CD4-positive, alpha-beta memory T cell (primary cell): ENCODE measurements at regions not wholly inside any gene's neighbourhood (a gene's known extent, or its start where the extent isn't known, plus 50 kb on each side); places are given as distances from the start of the nearest gene placed in this dataset.

Source experiments
- CTCF ChIA-PET: fragments of 350-600 bp; sonication (Branson Sonifier 250); formaldehyde crosslinking; loops from one replicate; lab custom pipeline; 2021; ENCODE audit warnings: inconsistent platforms; ENCODE audit not compliant: partially characterized antibody; lab: Charles Lee
- POLR2A ChIA-PET: fragments of 350-600 bp; sonication (Branson Sonifier 250); formaldehyde crosslinking; loops from one replicate; lab custom pipeline; 2021; ENCODE audit not compliant: partially characterized antibody; lab: Charles Lee
- DNase-seq, 5 donors: peaks; one replicate each; pipeline versions ENCODE4 v3.0.0 to v3.0.0-alpha.2; 2020 to 2022; ENCODE audit warnings: mixed read lengths in 1 of 5
- H3K27ac ChIP-seq: one replicate; pipeline ENCODE4 v1.7.0; 2013; ENCODE audit warnings: low read depth, low read length
- H3K27me3 ChIP-seq: 2 replicates; pipeline ENCODE4 v1.7.0; 2013; ENCODE audit warnings: mild to moderate bottlenecking, low read length, moderate library complexity; ENCODE audit not compliant: insufficient read depth
- H3K36me3 ChIP-seq: 2 replicates; pipeline ENCODE4 v1.7.0; 2013; ENCODE audit warnings: mild to moderate bottlenecking, low read length, moderate library complexity; ENCODE audit not compliant: insufficient read depth
- H3K4me1 ChIP-seq: 2 replicates; pipeline ENCODE4 v1.7.0; 2013; ENCODE audit warnings: mild to moderate bottlenecking, low read length, moderate library complexity; ENCODE audit not compliant: insufficient read depth
- H3K4me3 ChIP-seq, 2 donors: one replicate each; pipeline ENCODE4 v1.7.0; 2013; ENCODE audit warnings: low read length in 2 of 2, mild to moderate bottlenecking in 1 of 2
- H3K9me3 ChIP-seq, 2 donors: one replicate each; pipeline ENCODE4 v1.7.0; 2013; ENCODE audit warnings: low read length in 2 of 2, control low read depth in 1 of 2; ENCODE audit not compliant: control insufficient read depth in 1 of 2
- H3K27ac Mint-ChIP-seq, 7 donors: one replicate each; pipeline ENCODE4 v1.8.0; 2020 to 2021; ENCODE audit warnings: mixed read lengths in 7 of 7, mild to moderate bottlenecking in 6 of 7, inconsistent platforms in 3 of 7, moderate library complexity in 3 of 7
- H3K27me3 Mint-ChIP-seq, 2 donors: one replicate each; pipeline ENCODE4 v1.8.0; 2020 to 2021; ENCODE audit warnings: mixed read lengths in 2 of 2
- H3K36me3 Mint-ChIP-seq, 2 donors: one replicate each; pipeline ENCODE4 v1.8.0; 2020 to 2021; ENCODE audit warnings: mixed read lengths in 2 of 2, inconsistent platforms in 1 of 2, mild to moderate bottlenecking in 1 of 2
- H3K4me1 Mint-ChIP-seq, 4 donors: one replicate each; pipeline ENCODE4 v1.8.0; 2020 to 2021; ENCODE audit warnings: mixed read lengths in 4 of 4, mild to moderate bottlenecking in 1 of 4
- H3K4me3 Mint-ChIP-seq, 8 donors: one replicate each; pipeline ENCODE4 v1.8.0; 2020 to 2021; ENCODE audit warnings: mixed read lengths in 8 of 8, mild to moderate bottlenecking in 7 of 8, moderate library complexity in 6 of 8, inconsistent platforms in 3 of 8
- H3K9me3 Mint-ChIP-seq, 8 donors: one replicate each; pipeline ENCODE4 v1.8.0; 2020 to 2021; ENCODE audit warnings: mixed read lengths in 8 of 8, mild to moderate bottlenecking in 5 of 8, inconsistent platforms in 3 of 8, moderate library complexity in 1 of 8
- intact Hi-C: fragments of 100-400 bp; cut with micrococcal nuclease; formaldehyde crosslinking; loops from one replicate; pipeline ENCODE4 v1.15.1; 2023

GRCh38 chr2:185456517-185456916 lies 282.1 kb upstream of the FSIP2 start:
- no peak for DNase-seq
- H3K36me3 ChIP-seq, result no peaks in the 10 kb centered on the region
- no peak overlapping the region for H3K4me3 Mint-ChIP-seq
- H3K27me3 ChIP-seq, result no peaks in the 10 kb centered on the region
- no peaks in the 10 kb centered on the region for H3K36me3 Mint-ChIP-seq
- no peaks in the 10 kb centered on the region for H3K4me1 ChIP-seq
- no peak overlapping the region for H3K27ac ChIP-seq
- CTCF ChIA-PET, result no interaction called here
- no peaks in the 10 kb centered on the region for H3K27me3 Mint-ChIP-seq
- no peaks in the 10 kb centered on the region for H3K9me3 ChIP-seq
- peaks cover 0 to 29% (median 11%) of the 10 kb centered on the region in 8 donors for H3K9me3 Mint-ChIP-seq
- H3K4me1 Mint-ChIP-seq, result no peaks in the 10 kb centered on the region
- POLR2A ChIA-PET, result no interaction called here
- intact Hi-C loops, result no loop called here
- no peak overlapping the region for H3K27ac Mint-ChIP-seq
- H3K4me3 ChIP-seq, result no peak overlapping the region

- DNase-seq, result no peak
- POLR2A ChIA-PET, result no interaction called here
Measured at GRCh38 chr2:185463481-185463880, 275.1 kb upstream of the FSIP2 start.

GRCh38 chr2:185466915-185467314 lies 271.7 kb upstream of the FSIP2 start:
- POLR2A ChIA-PET, result no interaction called here
- no peak overlapping the region for H3K4me3 Mint-ChIP-seq

More at GRCh38 chr2:185463481-185463880, 275.1 kb upstream of the FSIP2 start:
- no peaks in the 10 kb centered on the region for H3K36me3 ChIP-seq
- H3K4me1 ChIP-seq, result no peaks in the 10 kb centered on the region
- Mint-ChIP-seq H3K4me3 (no peak overlapping the region), H3K27ac (no peak overlapping the region), H3K27me3 (no peaks in the 10 kb centered on the region), H3K36me3 (no peaks in the 10 kb centered on the region), H3K4me1 (no peaks in the 10 kb centered on the region), H3K9me3 (peaks cover 0 to 6% (median 3%) of the 10 kb centered on the region in 8 donors)
- CTCF ChIA-PET, result no interaction called here
- no peak overlapping the region for H3K27ac ChIP-seq
- H3K4me3 ChIP-seq, result no peak overlapping the region
- intact Hi-C loops, result no loop called here
- no peaks in the 10 kb centered on the region for H3K27me3 ChIP-seq
- no peaks in the 10 kb centered on the region for H3K9me3 ChIP-seq

GRCh38 chr2:185471441-185471840 lies 267.2 kb upstream of the FSIP2 start:
- ChIA-PET CTCF (no interaction called here), POLR2A (no interaction called here)
- intact Hi-C loops, result no loop called here
- H3K4me1 ChIP-seq, result no peaks in the 10 kb centered on the region
- no peak overlapping the region for H3K4me3 Mint-ChIP-seq
- no peaks in the 10 kb centered on the region for H3K4me1 Mint-ChIP-seq
- H3K36me3 Mint-ChIP-seq, result no peaks in the 10 kb centered on the region
- no peaks in the 10 kb centered on the region for H3K9me3 ChIP-seq
- H3K4me3 ChIP-seq, result no peak overlapping the region
- no peak overlapping the region for H3K27ac Mint-ChIP-seq
- peaks cover 0 to 8% (median 1%) of the 10 kb centered on the region in 8 donors for H3K9me3 Mint-ChIP-seq
- DNase-seq, result no peak
- no peaks in the 10 kb centered on the region for H3K27me3 ChIP-seq
- H3K27ac ChIP-seq, result no peak overlapping the region
- H3K27me3 Mint-ChIP-seq, result no peaks in the 10 kb centered on the region
- H3K36me3 ChIP-seq, result no peaks in the 10 kb centered on the region

More at GRCh38 chr2:185466915-185467314, 271.7 kb upstream of the FSIP2 start:
- Histone ChIP-seq H3K4me3 (no peak overlapping the region), H3K27me3 (no peaks in the 10 kb centered on the region), H3K27ac (no peak overlapping the region), H3K4me1 (no peaks in the 10 kb centered on the region), H3K36me3 (no peaks in the 10 kb centered on the region), H3K9me3 (no peaks in the 10 kb centered on the region)
- intact Hi-C loops, result no loop called here
- H3K4me1 Mint-ChIP-seq, result no peaks in the 10 kb centered on the region
- no peaks in the 10 kb centered on the region for H3K27me3 Mint-ChIP-seq
- CTCF ChIA-PET, result no interaction called here
- H3K36me3 Mint-ChIP-seq, result no peaks in the 10 kb centered on the region
- peaks cover 0 to 6% (median 3%) of the 10 kb centered on the region in 8 donors for H3K9me3 Mint-ChIP-seq
- no peak for DNase-seq
- H3K27ac Mint-ChIP-seq, result no peak overlapping the region

GRCh38 chr2:185472574-185472973 lies 266.0 kb upstream of the FSIP2 start:
- no peak overlapping the region for H3K4me3 ChIP-seq
- Mint-ChIP-seq H3K27ac (no peak overlapping the region), H3K27me3 (no peaks in the 10 kb centered on the region), H3K4me3 (no peak overlapping the region), H3K9me3 (peaks cover 0 to 8% (median 2%) of the 10 kb centered on the region in 8 donors), H3K4me1 (no peaks in the 10 kb centered on the region), H3K36me3 (no peaks in the 10 kb centered on the region)
- no peak overlapping the region for H3K27ac ChIP-seq
- ChIA-PET CTCF (no interaction called here), POLR2A (no interaction called here)
- DNase-seq, result no peak
- no peaks in the 10 kb centered on the region for H3K4me1 ChIP-seq
- H3K36me3 ChIP-seq, result no peaks in the 10 kb centered on the region
- H3K27me3 ChIP-seq, result no peaks in the 10 kb centered on the region
- intact Hi-C loops, result no loop called here
- H3K9me3 ChIP-seq, result no peaks in the 10 kb centered on the region

- Histone ChIP-seq H3K4me3 (no peak overlapping the region), H3K27me3 (no peaks in the 10 kb centered on the region), H3K27ac (no peak overlapping the region), H3K36me3 (no peaks in the 10 kb centered on the region), H3K9me3 (no peaks in the 10 kb centered on the region), H3K4me1 (no peaks in the 10 kb centered on the region)
- Mint-ChIP-seq H3K4me1 (no peaks in the 10 kb centered on the region), H3K27ac (no peak overlapping the region), H3K4me3 (no peak overlapping the region), H3K36me3 (no peaks in the 10 kb centered on the region), H3K27me3 (no peaks in the 10 kb centered on the region), H3K9me3 (peaks cover 0 to 8% (median 2%) of the 10 kb centered on the region in 8 donors)
- POLR2A ChIA-PET, result no interaction called here
- CTCF ChIA-PET, result no interaction called here
- DNase-seq, result no peak
- intact Hi-C loops, result no loop called here
Measured at GRCh38 chr2:185473838-185474237, 264.8 kb upstream of the FSIP2 start.

- Mint-ChIP-seq H3K27ac (no peak overlapping the region), H3K9me3 (peaks cover 0 to 11% (median 2%) of the 10 kb centered on the region in 8 donors), H3K36me3 (no peaks in the 10 kb centered on the region), H3K4me3 (no peak overlapping the region), H3K4me1 (no peaks in the 10 kb centered on the region), H3K27me3 (no peaks in the 10 kb centered on the region)
- Histone ChIP-seq H3K4me1 (no peaks in the 10 kb centered on the region), H3K27ac (no peak overlapping the region), H3K4me3 (no peak overlapping the region), H3K27me3 (no peaks in the 10 kb centered on the region), H3K9me3 (no peaks in the 10 kb centered on the region), H3K36me3 (no peaks in the 10 kb centered on the region)
- CTCF ChIA-PET, result no interaction called here
- intact Hi-C loops, result no loop called here
- POLR2A ChIA-PET, result no interaction called here
- no peak for DNase-seq
Measured at GRCh38 chr2:185475914-185476313, 262.7 kb upstream of the FSIP2 start.

- ChIA-PET POLR2A (no interaction called here), CTCF (no interaction called here)
- Histone ChIP-seq H3K36me3 (no peaks in the 10 kb centered on the region), H3K9me3 (no peaks in the 10 kb centered on the region), H3K4me1 (no peaks in the 10 kb centered on the region), H3K27ac (no peak overlapping the region), H3K27me3 (no peaks in the 10 kb centered on the region), H3K4me3 (no peak overlapping the region)
- no peaks in the 10 kb centered on the region for H3K4me1 Mint-ChIP-seq
- no peak overlapping the region for H3K27ac Mint-ChIP-seq
- peaks cover 0 to 11% (median 2%) of the 10 kb centered on the region in 8 donors for H3K9me3 Mint-ChIP-seq
- intact Hi-C loops, result no loop called here
- DNase-seq, result no peak
- no peaks in the 10 kb centered on the region for H3K27me3 Mint-ChIP-seq
- no peak overlapping the region for H3K4me3 Mint-ChIP-seq
- no peaks in the 10 kb centered on the region for H3K36me3 Mint-ChIP-seq
Measured at GRCh38 chr2:185477452-185477851, 261.2 kb upstream of the FSIP2 start.
